OCI-LY3 (cell line): ENCODE measurements at regions not wholly inside any gene's neighbourhood (a gene's known extent, or its start where the extent isn't known, plus 50 kb on each side); places are given as distances from the start of the nearest gene placed in this dataset.

ENCODE experiments used
- H2AFZ ChIP-seq: fragments of 200-600, 300-600 bp; shearing (Covaris generic); 2 replicates; pipeline ENCODE4 v1.6.0; 2014; ENCODE audit warnings: antibody characterized with exemption, low read depth, low read length
- H3K27ac ChIP-seq: fragments of 200-600, 300-600 bp; sonication (generic); 2 replicates; pipeline ENCODE4 v1.5.1; 2014; ENCODE audit warnings: mild to moderate bottlenecking, low read length, moderate library complexity, mixed read lengths
- H3K27me3 ChIP-seq: fragments of 200-600, 300-600 bp; sonication (generic); 2 replicates; pipeline ENCODE4 v1.6.1; 2014; ENCODE audit warnings: low read depth, low read length, mixed read lengths
- H3K36me3 ChIP-seq: fragments of 200-600, 300-600 bp; sonication (generic); replicated peaks from 2 replicates; pipeline ENCODE3; 2014; ENCODE audit warnings: low read depth, low read length, mixed read lengths
- H3K4me1 ChIP-seq: fragments of 300-600, 200-600 bp; sonication (generic); 2 replicates; pipeline ENCODE4 v1.6.1; 2014; ENCODE audit warnings: low read length, mixed read lengths
- H3K4me2 ChIP-seq: fragments of 200-600, 300-600 bp; sonication (generic); 2 replicates; pipeline ENCODE4 v1.6.1; 2014; ENCODE audit warnings: low read length, mixed read lengths
- H3K4me3 ChIP-seq: fragments of 300-600, 200-600 bp; sonication (generic); 2 replicates; pipeline ENCODE4 v1.5.1; 2014; ENCODE audit warnings: antibody characterized with exemption, mild to moderate bottlenecking, low read length, moderate library complexity
- H3K79me2 ChIP-seq: fragments of 300-600, 200-600 bp; shearing (Covaris generic); 2 replicates; pipeline ENCODE4 v1.6.1; 2014; ENCODE audit warnings: mild to moderate bottlenecking, low read length, mixed read lengths
- H3K9ac ChIP-seq: fragments of 300-600, 200-600 bp; shearing (Covaris generic); 2 replicates; pipeline ENCODE4 v1.6.0; 2014; ENCODE audit warnings: mild to moderate bottlenecking, low read length, moderate library complexity
- H3K9me3 ChIP-seq: fragments of 200-600, 300-600 bp; shearing (Covaris generic); 2 replicates; pipeline ENCODE4 v1.6.1; 2014; ENCODE audit warnings: low read length, mixed read lengths; ENCODE audit not compliant: insufficient read depth
- H4K20me1 ChIP-seq: fragments of 200-600, 300-600 bp; sonication (generic); 2 replicates; pipeline ENCODE4 v1.6.1; 2016; ENCODE audit warnings: low read length, mixed read lengths; ENCODE audit not compliant: insufficient read depth
- EZH2phosphoT487 ChIP-seq: fragments of 200-600 bp; shearing (Covaris generic); IDR thresholded peaks from 2 replicates; pipeline ENCODE4 v1.6.1; 2018; ENCODE audit warnings: antibody characterized with exemption, mixed run types, low read depth
- TF ChIP-seq, protein P1 (sequence below): fragments of 200-600, 300-600 bp; sonication (generic); IDR thresholded peaks from 2 replicates; pipeline ENCODE4 v1.5.1; 2014; ENCODE audit warnings: antibody characterized with exemption, low read length, low read depth

DNA sequence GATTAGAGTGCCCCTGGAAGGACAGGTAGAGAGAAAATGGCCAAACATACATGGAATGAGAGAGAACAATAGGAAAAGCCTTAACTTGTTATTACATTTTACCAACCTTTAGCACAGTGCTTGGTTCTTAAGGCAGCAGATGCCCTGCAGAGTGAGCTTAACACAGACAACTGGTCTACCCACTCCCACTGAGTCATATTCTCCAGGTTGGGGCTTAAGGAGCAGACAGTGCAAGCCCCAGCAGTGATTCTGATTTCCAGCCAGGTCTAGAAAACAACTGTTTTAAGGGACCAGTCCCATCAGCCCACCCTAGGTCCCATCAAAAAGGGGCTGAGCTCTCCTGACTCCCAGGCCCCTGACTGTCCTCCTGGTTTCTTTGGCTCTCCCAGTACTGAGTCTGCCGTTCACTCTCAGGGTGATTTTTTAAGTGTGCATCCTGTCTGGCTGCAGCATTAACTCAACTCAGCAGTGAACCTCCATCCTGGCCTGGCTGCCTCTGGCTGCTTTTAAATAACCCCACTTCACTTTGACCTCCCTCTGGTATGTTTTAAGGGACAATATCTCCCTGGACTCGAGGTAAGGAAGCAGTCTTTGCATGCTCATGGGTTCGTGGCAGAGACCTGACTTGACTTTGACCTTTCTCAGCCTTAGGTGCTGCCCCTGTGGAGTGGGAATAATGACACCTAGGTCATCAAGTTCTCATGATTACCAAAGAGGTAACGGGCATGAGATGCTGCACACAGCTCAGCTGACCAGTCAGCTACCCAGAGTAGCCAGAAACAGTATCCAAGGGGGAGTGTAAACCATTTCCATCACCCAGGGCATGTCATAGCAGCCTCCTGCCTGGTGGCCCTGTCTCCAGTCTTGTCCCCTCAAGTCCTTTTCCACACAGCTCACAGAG, 210.7 kb upstream of the PWP1 start:
- Histone ChIP-seq H4K20me1 (no peaks in the 10 kb centered on the region), H3K79me2 (no peaks in the 10 kb centered on the region), H3K9me3 (no peaks in the 10 kb centered on the region), H3K36me3 (no peaks in the 10 kb centered on the region), H3K4me1 (no peaks in the 10 kb centered on the region), H3K9ac (no peak overlapping the region), H2AFZ (no peak overlapping the region), H3K27ac (no peak overlapping the region), H3K27me3 (peaks cover 47% of the 10 kb centered on the region), H3K4me2 (no peak overlapping the region), H3K4me3 (no peak overlapping the region)
- no peak for TF ChIP-seq EZH2phosphoT487
- TF ChIP-seq, protein P1, sequence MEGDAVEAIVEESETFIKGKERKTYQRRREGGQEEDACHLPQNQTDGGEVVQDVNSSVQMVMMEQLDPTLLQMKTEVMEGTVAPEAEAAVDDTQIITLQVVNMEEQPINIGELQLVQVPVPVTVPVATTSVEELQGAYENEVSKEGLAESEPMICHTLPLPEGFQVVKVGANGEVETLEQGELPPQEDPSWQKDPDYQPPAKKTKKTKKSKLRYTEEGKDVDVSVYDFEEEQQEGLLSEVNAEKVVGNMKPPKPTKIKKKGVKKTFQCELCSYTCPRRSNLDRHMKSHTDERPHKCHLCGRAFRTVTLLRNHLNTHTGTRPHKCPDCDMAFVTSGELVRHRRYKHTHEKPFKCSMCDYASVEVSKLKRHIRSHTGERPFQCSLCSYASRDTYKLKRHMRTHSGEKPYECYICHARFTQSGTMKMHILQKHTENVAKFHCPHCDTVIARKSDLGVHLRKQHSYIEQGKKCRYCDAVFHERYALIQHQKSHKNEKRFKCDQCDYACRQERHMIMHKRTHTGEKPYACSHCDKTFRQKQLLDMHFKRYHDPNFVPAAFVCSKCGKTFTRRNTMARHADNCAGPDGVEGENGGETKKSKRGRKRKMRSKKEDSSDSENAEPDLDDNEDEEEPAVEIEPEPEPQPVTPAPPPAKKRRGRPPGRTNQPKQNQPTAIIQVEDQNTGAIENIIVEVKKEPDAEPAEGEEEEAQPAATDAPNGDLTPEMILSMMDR: no peak

DNA sequence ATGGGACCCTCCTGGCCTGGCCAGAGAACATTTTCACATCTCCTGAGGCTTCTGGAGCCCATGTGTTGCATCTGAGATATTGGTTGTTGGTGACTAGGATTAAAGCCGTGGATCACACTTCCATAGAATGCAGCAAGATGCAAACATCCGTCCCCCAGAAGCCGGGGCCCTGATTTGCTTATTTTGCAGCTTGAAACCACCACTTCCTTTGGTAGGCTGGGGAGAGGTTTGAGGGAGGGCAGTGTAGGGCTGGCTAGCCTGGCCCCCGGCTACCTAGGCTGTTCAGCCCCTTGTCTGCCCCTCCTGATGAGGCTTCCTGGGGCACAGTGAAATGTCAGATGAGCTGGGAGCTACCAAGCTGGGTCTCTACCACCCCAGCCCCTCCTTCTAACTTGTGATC, 209.7 kb upstream of the PWP1 start:
- TF ChIP-seq EZH2phosphoT487: no peak
- TF ChIP-seq, protein P1: no peak
- H3K9me3 ChIP-seq: no peaks in the 10 kb centered on the region
- no peaks in the 10 kb centered on the region for H3K36me3 ChIP-seq
- H3K79me2 ChIP-seq: no peaks in the 10 kb centered on the region
- no peaks in the 10 kb centered on the region for H4K20me1 ChIP-seq
- no peaks in the 10 kb centered on the region for H3K4me1 ChIP-seq
- H3K9ac ChIP-seq: no peak overlapping the region
- H3K27ac ChIP-seq: no peak overlapping the region
- H2AFZ ChIP-seq: no peak overlapping the region
- H3K27me3 ChIP-seq: peaks cover 56% of the 10 kb centered on the region
- no peak overlapping the region for H3K4me3 ChIP-seq
- H3K4me2 ChIP-seq: no peak overlapping the region

DNA sequence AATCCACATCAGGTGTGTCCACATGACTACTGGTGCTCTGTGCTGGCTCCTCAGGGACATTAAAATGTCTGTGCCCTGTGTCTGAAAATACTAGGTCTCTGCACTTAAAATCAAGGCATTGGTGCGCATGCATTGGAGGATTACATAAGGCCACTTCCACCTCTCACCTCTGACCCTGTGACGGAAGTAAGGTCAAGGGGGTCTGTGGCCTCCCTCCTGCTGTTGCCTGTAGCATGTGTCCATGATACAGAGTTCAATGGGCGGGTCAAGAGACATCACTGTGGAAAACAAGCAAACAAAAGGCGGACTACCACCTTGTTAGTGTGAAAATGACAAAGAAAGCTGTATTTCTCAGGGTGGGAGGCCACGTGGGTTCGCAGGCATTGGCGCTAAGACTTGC, 208.6 kb upstream of the PWP1 start:
- no peaks in the 10 kb centered on the region for H3K4me1 ChIP-seq
- H3K9me3 ChIP-seq: no peaks in the 10 kb centered on the region
- H3K27me3 ChIP-seq: peaks cover 56% of the 10 kb centered on the region
- H3K4me2 ChIP-seq: no peak overlapping the region
- no peaks in the 10 kb centered on the region for H3K79me2 ChIP-seq
- H3K27ac ChIP-seq: no peak overlapping the region
- no peak overlapping the region for H3K4me3 ChIP-seq
- H2AFZ ChIP-seq: no peak overlapping the region
- no peak overlapping the region for H3K9ac ChIP-seq
- no peaks in the 10 kb centered on the region for H3K36me3 ChIP-seq
- no peaks in the 10 kb centered on the region for H4K20me1 ChIP-seq
- no peak for TF ChIP-seq EZH2phosphoT487
- TF ChIP-seq, protein P1: no peak

DNA sequence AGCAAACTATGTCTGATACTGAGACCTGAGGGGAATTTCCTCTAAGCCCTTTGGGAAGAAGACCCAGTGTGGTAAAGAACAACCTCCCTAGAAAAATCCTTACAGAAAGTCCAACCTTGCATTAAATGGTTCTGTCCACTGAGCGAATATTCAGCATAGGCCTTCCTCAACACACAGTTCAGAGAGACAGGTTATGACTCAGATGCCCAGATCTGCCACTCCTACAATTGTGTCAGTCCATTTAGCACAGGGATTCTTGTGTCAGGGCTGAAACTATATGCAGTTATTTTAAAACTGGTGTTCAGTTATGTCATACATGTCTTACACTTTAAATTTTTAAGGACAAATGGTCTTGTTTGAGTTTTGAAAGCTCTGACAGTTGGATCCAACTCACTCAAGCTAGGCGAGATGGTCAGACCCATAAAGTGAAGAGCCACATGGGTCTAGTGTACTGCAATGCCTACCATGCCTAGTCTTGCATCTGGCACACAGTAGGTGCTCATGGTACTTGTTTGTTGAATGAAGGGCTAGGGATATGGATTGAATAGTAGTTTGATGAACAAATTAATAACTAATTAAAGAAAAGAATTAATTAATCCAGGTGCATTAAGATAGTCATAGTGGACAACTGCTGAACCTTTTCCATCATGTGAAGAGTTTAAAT, 207.5 kb upstream of the PWP1 start:
- Histone ChIP-seq H3K9ac (no peak overlapping the region), H3K4me1 (no peaks in the 10 kb centered on the region), H3K4me3 (no peak overlapping the region), H3K4me2 (no peak overlapping the region), H3K79me2 (no peaks in the 10 kb centered on the region), H4K20me1 (no peaks in the 10 kb centered on the region), H3K27me3 (peaks cover 56% of the 10 kb centered on the region), H3K27ac (no peak overlapping the region), H2AFZ (no peak overlapping the region), H3K36me3 (no peaks in the 10 kb centered on the region), H3K9me3 (no peaks in the 10 kb centered on the region)
- TF ChIP-seq EZH2phosphoT487: no peak
- TF ChIP-seq, protein P1: no peak
